ENCODE measurements at regions not wholly inside any gene's neighbourhood (a gene's known extent, or its start where the extent isn't known, plus 50 kb on each side); places are given as distances from the start of the nearest gene placed in this dataset.

- DNase-seq, result no peak
- WGBS, 2 donors, result 94 to 100% methylated on average over 3 of the region's 3 CpGs
- Histone ChIP-seq H3K9me3 (no peaks in the 10 kb centered on the region), H3K36me3 (no peaks in the 10 kb centered on the region), H3K4me1 (peaks cover 2 to 4% of the 10 kb centered on the region in 2 donors), H3K4me3 (replicated peaks in 1 of 3) (no peak overlapping the region), H3K27me3 (no peaks in the 10 kb centered on the region), H3K27ac (no peak overlapping the region)
- TF ChIP-seq POLR2A (IDR thresholded peaks at IDR 0.05), result no peak
- TF ChIP-seq, protein P1, sequence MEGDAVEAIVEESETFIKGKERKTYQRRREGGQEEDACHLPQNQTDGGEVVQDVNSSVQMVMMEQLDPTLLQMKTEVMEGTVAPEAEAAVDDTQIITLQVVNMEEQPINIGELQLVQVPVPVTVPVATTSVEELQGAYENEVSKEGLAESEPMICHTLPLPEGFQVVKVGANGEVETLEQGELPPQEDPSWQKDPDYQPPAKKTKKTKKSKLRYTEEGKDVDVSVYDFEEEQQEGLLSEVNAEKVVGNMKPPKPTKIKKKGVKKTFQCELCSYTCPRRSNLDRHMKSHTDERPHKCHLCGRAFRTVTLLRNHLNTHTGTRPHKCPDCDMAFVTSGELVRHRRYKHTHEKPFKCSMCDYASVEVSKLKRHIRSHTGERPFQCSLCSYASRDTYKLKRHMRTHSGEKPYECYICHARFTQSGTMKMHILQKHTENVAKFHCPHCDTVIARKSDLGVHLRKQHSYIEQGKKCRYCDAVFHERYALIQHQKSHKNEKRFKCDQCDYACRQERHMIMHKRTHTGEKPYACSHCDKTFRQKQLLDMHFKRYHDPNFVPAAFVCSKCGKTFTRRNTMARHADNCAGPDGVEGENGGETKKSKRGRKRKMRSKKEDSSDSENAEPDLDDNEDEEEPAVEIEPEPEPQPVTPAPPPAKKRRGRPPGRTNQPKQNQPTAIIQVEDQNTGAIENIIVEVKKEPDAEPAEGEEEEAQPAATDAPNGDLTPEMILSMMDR (IDR thresholded peaks at IDR 0.05), result no peak
- intact Hi-C loops (cut with DNase I), result no loop called here
Measured at GRCh38 chr1:222950892-222951291, 136.1 kb downstream of the DISP1 start.

DNA sequence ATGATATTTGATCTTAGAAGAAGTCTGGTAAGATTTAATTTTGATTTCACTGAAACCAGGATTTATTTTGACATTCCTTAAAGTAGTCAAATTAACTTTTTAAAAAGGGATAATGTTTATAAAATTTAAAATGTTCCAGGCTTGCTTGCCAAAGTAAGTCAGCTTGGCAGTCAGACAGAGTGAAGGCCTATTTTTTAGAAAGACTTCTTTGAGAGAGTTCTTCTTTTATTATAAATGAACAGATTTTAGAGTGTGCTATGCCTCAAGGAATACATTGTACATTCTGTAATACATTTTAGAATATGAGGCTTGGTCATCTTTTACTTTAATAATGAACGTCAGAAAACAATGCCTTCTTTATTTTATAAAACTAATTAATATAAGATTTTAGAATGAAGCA, 138.7 kb downstream of the DISP1 start:
- Histone ChIP-seq H3K9me3 (no peaks in the 10 kb centered on the region), H3K27ac (peak overlapping the region in 1 of 3 donors; percentile 2), H3K4me1 (peaks cover 4 to 5% of the 10 kb centered on the region in 2 donors), H3K27me3 (no peaks in the 10 kb centered on the region), H3K36me3 (no peaks in the 10 kb centered on the region), H3K4me3 (replicated peaks in 1 of 3) (no peak overlapping the region)
- TF ChIP-seq, protein P1 (IDR thresholded peaks at IDR 0.05), result no peak
- no peak for TF ChIP-seq POLR2A (IDR thresholded peaks at IDR 0.05)
- whole genome bisulfite sequencing, 2 donors, result 75 to 80% methylated on average over 1 of the region's 1 CpG
- intact Hi-C loops (cut with DNase I), result no loop called here
- DNase-seq, result no peak

DNA sequence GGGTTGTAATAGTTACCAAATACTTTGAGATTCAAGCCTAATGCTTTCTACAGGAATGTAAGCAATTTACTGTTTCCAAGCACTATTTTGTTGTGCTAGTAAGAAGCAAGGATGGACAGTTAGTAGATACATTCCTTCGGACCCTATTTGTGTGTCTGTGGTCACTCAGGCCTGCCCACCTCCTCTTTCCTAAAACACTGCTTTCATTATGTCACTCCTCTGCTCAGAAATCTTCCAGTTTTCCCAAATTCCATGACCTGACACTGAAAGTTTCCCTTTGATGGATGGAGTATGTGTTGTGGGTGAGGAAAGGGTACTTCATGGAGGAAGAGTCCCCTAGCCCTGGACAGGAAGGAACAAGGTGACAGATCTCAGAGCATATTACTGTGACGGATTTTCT, 141.1 kb downstream of the DISP1 start:
- H3K4me1 ChIP-seq, result peaks cover 4 to 5% of the 10 kb centered on the region in 2 donors

DNA sequence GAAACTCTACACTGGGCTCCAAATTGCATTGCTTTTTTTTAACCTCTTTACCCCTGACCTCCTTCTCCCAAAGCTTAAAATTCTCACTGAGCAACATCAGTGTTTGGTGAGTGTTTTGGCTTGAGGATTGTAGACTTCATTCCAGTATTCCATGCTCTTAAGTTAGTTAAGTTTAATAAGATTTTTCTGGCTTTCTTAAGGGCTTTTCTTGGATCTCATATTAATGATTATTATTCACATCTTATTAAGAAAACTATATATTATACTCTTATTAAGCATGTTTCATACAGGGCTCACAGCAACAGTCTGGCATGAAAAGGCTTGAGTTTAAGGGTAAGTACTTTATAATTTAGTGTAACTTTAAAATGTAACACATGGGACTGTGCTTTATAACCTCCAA, 141.8 kb downstream of the DISP1 start:
- TF ChIP-seq POLR2A (IDR thresholded peaks at IDR 0.05), result no peak
- TF ChIP-seq, protein P1 (IDR thresholded peaks at IDR 0.05), result no peak
- Histone ChIP-seq H3K36me3 (no peaks in the 10 kb centered on the region), H3K9me3 (no peaks in the 10 kb centered on the region), H3K4me1 (peaks cover 2 to 5% of the 10 kb centered on the region in 2 donors), H3K4me3 (replicated peaks in 1 of 3) (no peak overlapping the region), H3K27ac (no peak overlapping the region), H3K27me3 (no peaks in the 10 kb centered on the region)
- DNase-seq, result no peak
- intact Hi-C loops (cut with DNase I), result no loop called here

More for the DNA sequence above, 141.1 kb downstream of the DISP1 start:
- DNase-seq, result no peak
- intact Hi-C loops (cut with DNase I), result no loop called here
- H3K36me3 ChIP-seq, result no peaks in the 10 kb centered on the region
- H3K27ac ChIP-seq, result no peak overlapping the region
- no peak overlapping the region for H3K4me3 ChIP-seq (replicated peaks in 1 of 3)
- WGBS, 2 donors, result 92 to 94% methylated on average over 2 of the region's 2 CpGs
- H3K27me3 ChIP-seq, result no peaks in the 10 kb centered on the region
- TF ChIP-seq, protein P1 (IDR thresholded peaks at IDR 0.05), result no peak
- TF ChIP-seq POLR2A (IDR thresholded peaks at IDR 0.05), result no peak
- no peaks in the 10 kb centered on the region for H3K9me3 ChIP-seq

GRCh38 chr1:222967466-222968240, 152.8 kb downstream of the DISP1 start:
- intact Hi-C loops (cut with DNase I), result no loop called here

More at GRCh38 chr1:222967466-222968240, 152.8 kb downstream of the DISP1 start:
- no peak overlapping the region for H3K4me3 ChIP-seq (replicated peaks in 1 of 3)
- 95 to 98% methylated on average over 5 of the region's 5 CpGs for WGBS, 2 donors
- no peak for DNase-seq
- no peaks in the 10 kb centered on the region for H3K36me3 ChIP-seq
- no peak overlapping the region for H3K27ac ChIP-seq
- TF ChIP-seq, protein P1 (IDR thresholded peaks at IDR 0.05), result no peak
- TF ChIP-seq POLR2A (IDR thresholded peaks at IDR 0.05), result no peak
- H3K4me1 ChIP-seq, result no peaks in the 10 kb centered on the region
- no peaks in the 10 kb centered on the region for H3K9me3 ChIP-seq
- no peaks in the 10 kb centered on the region for H3K27me3 ChIP-seq

Measured in thyroid gland (tissue), 4 donors.